Sigmoid colon (tissue), 6 donors: ENCODE measurements at regions not wholly inside any gene's neighbourhood (a gene's known extent, or its start where the extent isn't known, plus 50 kb on each side); places are given as distances from the start of the nearest gene placed in this dataset.

Source experiments
- DNase-seq: peaks from one replicate; pipeline ENCODE4 v3.0.0-alpha.2; 2019
- H3K27ac ChIP-seq, 4 donors: fragments of 200-600 bp; sonication (generic); one replicate each; pipeline ENCODE4 v1.5.1; 2016 to 2019; ENCODE audit warnings: mild to moderate bottlenecking in 1 of 4
- H3K27me3 ChIP-seq, 3 donors: fragments of 200-600 bp; sonication (generic); one replicate each; pipeline ENCODE4 v1.5.1; 2019; ENCODE audit warnings: mild to moderate bottlenecking in 1 of 3
- H3K36me3 ChIP-seq, 4 donors: fragments of 200-600 bp; sonication (generic); one replicate each; pipeline ENCODE4 v1.5.1; 2016 to 2019
- H3K4me1 ChIP-seq, 4 donors: fragments of 200-600 bp; sonication (generic); one replicate each; pipeline ENCODE4 v1.5.1; 2017 to 2019
- H3K4me3 ChIP-seq, 4 donors: fragments of 200-600 bp; sonication (generic); one replicate each; pipeline ENCODE4 v1.5.1; 2017 to 2019; ENCODE audit warnings: mild to moderate bottlenecking in 2 of 4, moderate library complexity in 1 of 4
- H3K9me3 ChIP-seq, 4 donors: fragments of 200-600 bp in 3 of 4; sonication (generic) in 3 of 4; one replicate each; pipeline versions ENCODE4 v1.5.1 to v1.6.1; 2013 to 2019
- EP300 ChIP-seq, 4 donors: sonication (generic); formaldehyde crosslinking; IDR thresholded peaks; one replicate each; pipeline ENCODE4 v1.6.1; 2017; ENCODE audit warnings: antibody characterized with exemption in 4 of 4
- POLR2A ChIP-seq, 2 donors: fragments of 450-650 bp; IDR thresholded peaks; one replicate each; pipeline ENCODE4 v1.6.1; 2016; ENCODE audit warnings: antibody characterized with exemption in 2 of 2, mild to moderate bottlenecking in 2 of 2, moderate library complexity in 2 of 2
- POLR2AphosphoS5 ChIP-seq, 4 donors: sonication (generic); formaldehyde crosslinking; IDR thresholded peaks; one replicate each; pipeline ENCODE4 v1.6.1; 2017; ENCODE audit warnings: antibody characterized with exemption in 4 of 4
- WGBS, 2 donors: extraction: QIAGEN DNeasy Blood & Tissue Kit; methylation state at CpG; one replicate each; pipeline ENCODE4 v1.1.7; 2013; 5-methylcytosine and 5-hydroxymethylcytosine counted together
- intact Hi-C: fragments of 100-400 bp; cut with DNase I; formaldehyde crosslinking; loops from one replicate; pipeline ENCODE4 v1.15.1; 2023
- TF ChIP-seq, protein P1 (sequence below), 4 experiments: fragments of 450-650 bp in 3 of 4; fragments of 200-600 bp in 1 of 4; IDR thresholded peaks; one replicate each; pipeline ENCODE4 v1.5.1; 2016 to 2019; ENCODE audit warnings: antibody characterized with exemption in 4 of 4, mild to moderate bottlenecking in 3 of 4, moderate library complexity in 2 of 4
- donor health status: healthy with polysubstance abuse.
- donor health status: healthy.

DNA sequence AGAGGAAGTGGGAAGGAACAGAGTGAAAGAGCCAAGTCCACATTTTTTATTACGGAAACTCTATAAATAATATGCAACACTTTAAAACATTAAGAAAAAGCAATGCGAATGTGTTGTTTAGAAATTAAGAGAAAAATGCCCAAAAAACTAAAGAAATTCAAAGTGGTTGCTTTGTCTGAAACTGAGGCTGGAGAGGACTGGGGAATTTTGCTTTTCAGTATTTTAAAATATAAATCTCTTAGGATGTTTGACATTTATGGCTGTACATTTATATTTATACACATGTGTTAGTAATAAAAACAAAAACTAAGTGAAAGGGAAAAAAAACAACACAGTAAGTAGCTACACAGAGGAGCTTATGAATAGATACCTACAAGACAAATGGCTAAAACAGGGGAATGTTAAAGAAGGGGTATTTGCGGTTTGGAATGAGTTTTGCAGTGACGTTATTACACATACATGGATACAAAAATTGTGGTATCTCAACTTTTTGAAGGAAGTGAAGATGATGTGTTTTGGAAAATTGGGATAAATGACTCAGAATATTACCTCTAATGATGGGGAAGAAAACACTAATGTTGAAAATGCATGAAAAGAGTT is 97.0 kb upstream of the DRD2 start:
- no peak for DNase-seq
- 82 to 89% methylated on average over 4 of the region's 4 CpGs for WGBS, 2 donors
- Histone ChIP-seq H3K9me3 (no peaks in the 10 kb centered on the region), H3K4me1 (peaks cover 0 to 15% (median 6%) of the 10 kb centered on the region in 4 donors), H3K36me3 (no peaks in the 10 kb centered on the region), H3K27ac (no peak overlapping the region), H3K4me3 (no peak overlapping the region), H3K27me3 (no peaks in the 10 kb centered on the region)
- no peak for TF ChIP-seq EP300 (IDR thresholded peaks at IDR 0.05)
- no peak for TF ChIP-seq POLR2AphosphoS5 (IDR thresholded peaks at IDR 0.05)
- TF ChIP-seq, protein P1, sequence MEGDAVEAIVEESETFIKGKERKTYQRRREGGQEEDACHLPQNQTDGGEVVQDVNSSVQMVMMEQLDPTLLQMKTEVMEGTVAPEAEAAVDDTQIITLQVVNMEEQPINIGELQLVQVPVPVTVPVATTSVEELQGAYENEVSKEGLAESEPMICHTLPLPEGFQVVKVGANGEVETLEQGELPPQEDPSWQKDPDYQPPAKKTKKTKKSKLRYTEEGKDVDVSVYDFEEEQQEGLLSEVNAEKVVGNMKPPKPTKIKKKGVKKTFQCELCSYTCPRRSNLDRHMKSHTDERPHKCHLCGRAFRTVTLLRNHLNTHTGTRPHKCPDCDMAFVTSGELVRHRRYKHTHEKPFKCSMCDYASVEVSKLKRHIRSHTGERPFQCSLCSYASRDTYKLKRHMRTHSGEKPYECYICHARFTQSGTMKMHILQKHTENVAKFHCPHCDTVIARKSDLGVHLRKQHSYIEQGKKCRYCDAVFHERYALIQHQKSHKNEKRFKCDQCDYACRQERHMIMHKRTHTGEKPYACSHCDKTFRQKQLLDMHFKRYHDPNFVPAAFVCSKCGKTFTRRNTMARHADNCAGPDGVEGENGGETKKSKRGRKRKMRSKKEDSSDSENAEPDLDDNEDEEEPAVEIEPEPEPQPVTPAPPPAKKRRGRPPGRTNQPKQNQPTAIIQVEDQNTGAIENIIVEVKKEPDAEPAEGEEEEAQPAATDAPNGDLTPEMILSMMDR (IDR thresholded peaks at IDR 0.05), result no peak
- no peak for TF ChIP-seq POLR2A (IDR thresholded peaks at IDR 0.05)
- intact Hi-C loops, result no loop called here

DNA sequence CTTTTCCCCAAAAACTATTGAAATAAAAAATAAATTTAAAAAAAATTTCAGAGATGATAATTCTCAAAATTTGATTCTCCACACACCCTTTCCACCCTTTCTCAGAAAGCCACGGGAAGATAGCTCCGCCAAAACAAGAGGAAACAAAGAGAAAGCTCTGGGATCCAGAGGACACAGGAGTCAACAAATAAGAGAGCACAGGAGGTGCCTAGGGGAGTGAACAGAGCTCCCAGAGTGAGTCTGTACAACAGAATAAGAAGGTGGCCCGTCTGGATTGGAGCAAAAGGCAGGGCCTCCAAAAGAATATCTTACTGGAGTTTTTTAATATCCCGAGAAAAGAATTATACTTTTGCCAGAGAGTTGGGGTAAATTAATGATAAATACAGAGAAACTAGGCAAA is 96.3 kb upstream of the DRD2 start:
- intact Hi-C loops, result no loop called here
- H3K27me3 ChIP-seq, result no peaks in the 10 kb centered on the region
- no peaks in the 10 kb centered on the region for H3K36me3 ChIP-seq
- H3K4me1 ChIP-seq, result peaks cover 0 to 15% (median 6%) of the 10 kb centered on the region in 4 donors
- TF ChIP-seq, protein P1 (IDR thresholded peaks at IDR 0.05), result no peak
- no peak for TF ChIP-seq POLR2AphosphoS5 (IDR thresholded peaks at IDR 0.05)
- TF ChIP-seq EP300 (IDR thresholded peaks at IDR 0.05), result no peak
- TF ChIP-seq POLR2A (IDR thresholded peaks at IDR 0.05), result no peak
- no peak overlapping the region for H3K4me3 ChIP-seq
- H3K9me3 ChIP-seq, result no peaks in the 10 kb centered on the region
- DNase-seq, result no peak
- 77 to 85% methylated on average over 4 of the region's 4 CpGs for WGBS, 2 donors
- H3K27ac ChIP-seq, result no peak overlapping the region

DNA sequence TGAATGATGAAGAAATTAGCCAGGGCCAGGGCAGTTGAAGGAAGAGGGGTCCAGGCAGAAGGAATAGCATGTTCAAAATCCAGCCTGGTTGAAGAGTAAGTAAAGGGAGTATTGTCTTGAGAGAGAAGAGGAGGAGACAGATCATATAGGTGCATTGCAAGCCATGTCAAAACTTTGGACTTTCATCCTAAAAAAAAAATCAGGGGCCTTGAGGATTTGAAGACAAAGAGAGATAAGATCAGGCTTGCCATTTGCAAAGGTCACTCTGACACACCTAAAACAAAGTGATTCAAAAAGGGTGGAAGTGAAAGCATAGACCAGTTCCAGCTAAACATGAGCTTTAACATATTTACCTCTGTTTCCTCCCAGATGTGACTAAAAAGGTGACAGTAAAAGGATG is 95.7 kb upstream of the DRD2 start:
- peaks cover 0 to 15% (median 6%) of the 10 kb centered on the region in 4 donors for H3K4me1 ChIP-seq
- no peak for DNase-seq
- H3K4me3 ChIP-seq, result no peak overlapping the region
- no peaks in the 10 kb centered on the region for H3K36me3 ChIP-seq
- intact Hi-C loops, result no loop called here
- H3K27me3 ChIP-seq, result no peaks in the 10 kb centered on the region
- no peaks in the 10 kb centered on the region for H3K9me3 ChIP-seq
- no peak for TF ChIP-seq EP300 (IDR thresholded peaks at IDR 0.05)
- TF ChIP-seq POLR2A (IDR thresholded peaks at IDR 0.05), result no peak
- TF ChIP-seq, protein P1 (IDR thresholded peaks at IDR 0.05), result no peak
- no peak for TF ChIP-seq POLR2AphosphoS5 (IDR thresholded peaks at IDR 0.05)
- no peak overlapping the region for H3K27ac ChIP-seq

DNA sequence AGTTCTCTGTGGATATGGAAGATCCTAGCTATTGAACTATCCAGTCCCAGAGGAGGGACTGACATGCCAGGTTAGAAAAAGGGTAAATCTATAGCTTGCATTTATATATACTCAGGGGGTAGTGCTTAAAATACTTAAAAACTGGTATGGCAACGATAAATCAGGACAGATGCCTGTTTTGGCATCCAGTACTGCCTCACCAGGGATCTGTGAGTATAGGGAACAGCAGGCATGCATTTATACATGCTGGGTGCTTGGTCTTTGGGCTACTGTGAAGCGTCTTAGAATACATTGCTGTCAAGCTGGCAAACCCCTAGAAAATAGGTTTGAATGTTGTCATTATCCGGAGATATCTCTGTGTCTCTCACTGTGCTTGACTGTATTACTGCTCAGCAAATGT is 94.2 kb upstream of the DRD2 start:
- intact Hi-C loops, result no loop called here
- TF ChIP-seq POLR2A (IDR thresholded peaks at IDR 0.05), result no peak
- TF ChIP-seq EP300 (IDR thresholded peaks at IDR 0.05), result no peak
- TF ChIP-seq POLR2AphosphoS5 (IDR thresholded peaks at IDR 0.05), result no peak
- TF ChIP-seq, protein P1 (IDR thresholded peaks at IDR 0.05), result no peak
- Histone ChIP-seq H3K4me3 (no peak overlapping the region), H3K27ac (no peak overlapping the region), H3K27me3 (no peaks in the 10 kb centered on the region), H3K4me1 (peaks cover 0 to 23% (median 12%) of the 10 kb centered on the region in 4 donors), H3K9me3 (no peaks in the 10 kb centered on the region), H3K36me3 (no peaks in the 10 kb centered on the region)
- no peak for DNase-seq
- WGBS, 2 donors, result 90 to 92% methylated on average over 3 of the region's 3 CpGs

DNA sequence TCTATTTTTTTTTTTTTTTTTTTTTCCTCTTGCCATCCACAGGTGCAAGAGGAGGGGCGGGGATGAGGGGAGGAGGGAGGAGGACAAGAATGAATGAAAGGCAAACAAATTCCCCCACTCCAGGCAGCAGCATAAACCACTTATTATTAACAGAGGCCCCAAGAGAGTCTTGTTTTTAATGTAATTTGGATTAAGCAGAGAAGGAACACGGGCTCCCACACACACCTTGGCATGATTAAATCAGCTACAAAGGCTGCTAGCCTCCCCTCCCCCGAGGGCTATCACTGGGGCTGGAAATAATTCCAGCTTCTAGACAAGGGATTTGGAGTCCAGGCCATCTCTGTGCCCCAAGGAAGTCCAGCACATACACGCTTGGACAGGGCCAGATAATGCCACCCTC is 93.4 kb upstream of the DRD2 start:
- Histone ChIP-seq H3K36me3 (no peaks in the 10 kb centered on the region), H3K27ac (no peak overlapping the region), H3K27me3 (no peaks in the 10 kb centered on the region), H3K4me3 (no peak overlapping the region), H3K4me1 (peaks cover 0 to 32% (median 18%) of the 10 kb centered on the region in 4 donors), H3K9me3 (no peaks in the 10 kb centered on the region)
- DNase-seq, result no peak
- WGBS, 2 donors, result 71 to 87% methylated on average over 3 to 4 of the region's 4 CpGs
- intact Hi-C loops, result no loop called here
- TF ChIP-seq EP300 (IDR thresholded peaks at IDR 0.05), result no peak
- TF ChIP-seq, protein P1 (IDR thresholded peaks at IDR 0.05), result no peak
- TF ChIP-seq POLR2AphosphoS5 (IDR thresholded peaks at IDR 0.05), result no peak
- TF ChIP-seq POLR2A (IDR thresholded peaks at IDR 0.05), result no peak
